ENCODE measurements at regions not wholly inside any gene's neighbourhood (a gene's known extent, or its start where the extent isn't known, plus 50 kb on each side); places are given as distances from the start of the nearest gene placed in this dataset.

DNA sequence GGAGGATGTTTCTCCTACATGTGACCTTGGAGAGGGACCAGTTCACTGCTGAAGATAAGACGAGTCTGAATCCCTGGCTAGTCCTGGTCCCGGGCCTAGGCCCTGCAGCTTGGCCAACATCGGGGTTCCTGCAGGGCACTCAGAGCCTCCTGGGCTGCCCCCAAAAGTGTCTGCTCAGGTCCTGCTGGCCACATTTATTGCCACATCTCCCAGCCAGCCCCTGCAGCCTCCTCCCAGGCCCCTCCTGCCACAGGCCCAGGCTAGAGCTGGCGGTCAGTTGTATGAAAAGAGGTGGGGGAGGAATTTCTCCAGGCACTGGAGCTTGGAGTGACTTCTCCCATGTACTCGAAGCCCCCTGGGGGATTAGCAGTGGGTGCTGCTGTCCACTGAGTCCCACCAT, 56.5 kb upstream of the PPARA start:
- no peak for DNase-seq (ENCODE audit: insufficient read length, low spot score)
- no peak for FAIRE-seq
- TF ChIP-seq, protein P1, sequence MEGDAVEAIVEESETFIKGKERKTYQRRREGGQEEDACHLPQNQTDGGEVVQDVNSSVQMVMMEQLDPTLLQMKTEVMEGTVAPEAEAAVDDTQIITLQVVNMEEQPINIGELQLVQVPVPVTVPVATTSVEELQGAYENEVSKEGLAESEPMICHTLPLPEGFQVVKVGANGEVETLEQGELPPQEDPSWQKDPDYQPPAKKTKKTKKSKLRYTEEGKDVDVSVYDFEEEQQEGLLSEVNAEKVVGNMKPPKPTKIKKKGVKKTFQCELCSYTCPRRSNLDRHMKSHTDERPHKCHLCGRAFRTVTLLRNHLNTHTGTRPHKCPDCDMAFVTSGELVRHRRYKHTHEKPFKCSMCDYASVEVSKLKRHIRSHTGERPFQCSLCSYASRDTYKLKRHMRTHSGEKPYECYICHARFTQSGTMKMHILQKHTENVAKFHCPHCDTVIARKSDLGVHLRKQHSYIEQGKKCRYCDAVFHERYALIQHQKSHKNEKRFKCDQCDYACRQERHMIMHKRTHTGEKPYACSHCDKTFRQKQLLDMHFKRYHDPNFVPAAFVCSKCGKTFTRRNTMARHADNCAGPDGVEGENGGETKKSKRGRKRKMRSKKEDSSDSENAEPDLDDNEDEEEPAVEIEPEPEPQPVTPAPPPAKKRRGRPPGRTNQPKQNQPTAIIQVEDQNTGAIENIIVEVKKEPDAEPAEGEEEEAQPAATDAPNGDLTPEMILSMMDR (IDR thresholded peaks at IDR 0.05; ENCODE audit: insufficient read depth, missing control alignments): no peak

DNA sequence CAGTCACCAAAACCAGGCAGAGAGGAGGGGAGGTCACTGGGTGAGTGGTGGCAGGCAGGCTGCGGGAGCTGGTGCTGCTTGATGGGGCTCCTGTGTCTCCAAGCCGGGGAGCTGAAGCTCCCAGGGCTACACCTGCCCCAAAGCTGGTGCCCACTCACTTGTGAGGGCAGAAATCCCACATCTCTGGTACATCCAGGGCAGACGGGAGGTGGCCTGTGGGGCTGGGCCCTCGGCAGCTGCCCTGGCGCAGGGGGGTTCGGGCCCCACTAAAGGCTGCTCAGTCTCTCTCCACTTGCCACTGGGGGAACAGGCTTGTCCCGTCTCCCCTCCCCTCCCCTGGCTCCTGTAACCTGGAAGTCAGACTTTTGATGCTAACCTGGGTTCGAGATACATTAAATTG, 55.6 kb upstream of the PPARA start:
- no peak for FAIRE-seq
- TF ChIP-seq, protein P1 (IDR thresholded peaks at IDR 0.05; ENCODE audit: insufficient read depth, missing control alignments): no peak
- DNase-seq (ENCODE audit: insufficient read length, low spot score): no peak

DNA sequence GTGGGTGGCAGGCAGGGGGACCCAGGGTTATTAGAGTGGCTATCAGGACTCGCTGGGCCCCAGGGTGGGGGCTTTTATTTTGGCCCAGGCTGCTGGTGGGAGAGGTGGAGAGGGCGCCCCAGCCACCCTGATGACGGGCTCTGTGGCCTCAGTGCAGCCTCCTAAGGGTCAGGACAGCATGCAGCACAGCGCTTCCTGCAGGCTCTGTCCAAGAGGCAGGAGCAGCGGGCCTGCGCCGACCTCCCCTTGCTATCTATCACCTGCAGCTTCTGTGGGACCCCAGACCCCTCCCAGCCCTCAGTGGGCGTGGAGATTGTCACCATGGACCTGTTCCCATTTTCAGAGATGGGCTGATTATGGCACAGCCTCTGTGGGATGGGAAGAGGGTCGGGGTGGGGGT, 54.3 kb upstream of the PPARA start:
- FAIRE-seq (no peak), DNase-seq (ENCODE audit: insufficient read length, low spot score) (no peak)

DNA sequence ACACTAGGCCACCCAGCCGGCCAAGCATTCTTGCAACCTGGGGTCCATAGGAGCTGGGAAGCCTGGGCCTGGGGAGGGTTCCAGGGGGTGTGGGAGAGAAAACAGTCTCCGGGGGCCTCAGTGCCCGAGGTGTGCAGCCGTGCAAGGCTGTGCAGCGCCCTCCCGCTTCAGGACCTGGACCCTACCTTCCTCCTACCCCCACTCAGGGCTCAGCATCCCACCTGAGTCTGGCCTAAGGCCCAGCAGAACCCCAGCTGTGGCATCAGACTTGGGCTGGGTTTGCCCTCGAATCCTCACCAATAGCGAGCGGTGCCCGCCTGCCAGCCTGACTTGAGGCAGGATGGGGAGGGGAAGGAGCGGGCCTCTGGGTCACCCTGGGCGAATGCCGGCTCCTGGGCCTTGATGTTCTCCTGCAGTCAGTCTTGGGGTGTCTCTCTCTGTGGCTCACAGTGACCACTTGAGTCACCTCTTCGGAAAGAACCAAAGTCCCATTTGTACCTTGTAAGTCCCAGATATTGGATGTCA, 53.6 kb upstream of the PPARA start:
- FAIRE-seq (no peak), DNase-seq (ENCODE audit: insufficient read length, low spot score) (no peak)
- TF ChIP-seq, protein P1 (IDR thresholded peaks at IDR 0.05; ENCODE audit: insufficient read depth, missing control alignments): no peak

More for the DNA sequence above, 54.3 kb upstream of the PPARA start:
- TF ChIP-seq, protein P1 (IDR thresholded peaks at IDR 0.05; ENCODE audit: insufficient read depth, missing control alignments): no peak

DNA sequence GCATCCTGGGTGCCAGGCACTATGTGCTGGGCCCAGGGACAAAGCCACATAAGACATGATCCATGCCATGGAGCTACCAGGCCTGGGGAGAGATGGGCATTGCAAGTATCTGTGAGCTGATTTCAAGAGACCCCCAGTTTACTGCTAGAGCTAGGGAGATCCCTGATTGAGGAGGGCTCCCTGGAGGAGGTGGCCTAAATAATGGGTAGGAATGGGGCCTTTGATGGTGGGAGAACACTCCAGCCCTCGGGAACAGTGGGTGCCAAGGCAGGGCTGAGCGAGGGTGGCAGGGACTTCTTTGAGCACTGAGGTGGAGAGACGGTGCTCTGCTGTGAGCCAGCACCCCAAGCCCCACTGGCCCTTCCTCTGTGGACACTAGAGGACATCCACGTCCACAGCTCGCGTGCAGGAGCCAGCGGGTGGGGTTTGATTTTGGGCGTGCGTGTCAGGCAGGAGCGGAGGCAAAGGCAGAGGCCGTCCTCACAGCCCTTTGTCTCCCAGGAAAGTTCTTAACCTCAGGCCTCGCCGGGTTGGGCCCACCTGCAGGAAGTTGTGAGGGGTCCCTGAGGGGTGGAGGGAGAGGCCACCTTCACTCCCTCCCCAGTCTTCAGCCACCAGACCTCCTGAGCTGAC, 52.9 kb upstream of the PPARA start:
- DNase-seq (ENCODE audit: insufficient read length, low spot score): no peak
- TF ChIP-seq, protein P1 (IDR thresholded peaks at IDR 0.05; ENCODE audit: insufficient read depth, missing control alignments): no peak
- FAIRE-seq: no peak

DNA sequence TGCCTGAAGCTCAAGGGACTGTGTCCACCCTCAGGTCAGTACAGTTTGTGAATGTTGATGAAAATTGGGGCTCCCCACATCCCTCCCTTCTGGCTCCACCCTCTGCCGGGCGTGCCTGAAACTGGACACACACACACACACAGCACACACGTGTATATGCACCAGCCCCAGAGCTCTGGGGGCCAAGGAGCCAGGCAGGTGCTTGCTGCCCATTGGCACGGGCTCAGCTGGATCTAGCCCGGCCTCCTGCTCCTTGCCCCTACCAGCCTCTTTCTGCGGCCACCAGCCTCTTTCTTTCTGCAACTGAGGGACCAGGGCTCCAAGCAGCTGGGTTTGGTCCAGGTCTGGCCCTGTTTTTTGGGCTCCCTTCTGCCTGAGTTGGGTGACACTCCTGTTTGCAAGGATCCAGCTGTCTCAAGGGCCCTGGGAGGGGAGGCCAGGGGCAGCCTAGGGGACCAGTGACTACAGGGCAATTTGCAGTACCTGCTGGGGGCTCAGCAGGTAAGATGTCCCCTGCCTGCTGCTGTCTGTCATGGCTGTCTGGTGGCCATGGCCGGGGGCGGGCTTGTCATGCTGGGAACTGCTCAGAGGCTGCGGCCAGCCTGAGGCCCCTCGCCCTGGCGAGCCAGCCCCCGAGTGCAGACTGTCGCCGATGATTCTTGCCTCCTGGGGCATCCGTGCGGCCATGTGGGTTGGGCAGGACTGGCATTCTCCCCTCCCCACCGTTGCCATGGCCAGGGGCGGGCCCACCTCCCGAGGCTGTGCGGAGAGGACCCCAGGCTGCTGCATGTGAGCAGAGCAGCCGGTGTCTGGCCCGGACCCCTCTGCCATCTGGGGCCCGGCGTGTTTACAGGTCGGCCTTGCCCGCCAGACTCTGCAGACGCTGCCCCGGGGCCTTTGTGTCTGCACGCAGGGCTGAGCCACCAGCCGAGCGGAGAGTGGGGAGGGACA, 51.5 kb upstream of the PPARA start:
- TF ChIP-seq, protein P1 (IDR thresholded peaks at IDR 0.05; ENCODE audit: insufficient read depth, missing control alignments): no peak
- no peak for DNase-seq (ENCODE audit: insufficient read length, low spot score)
- FAIRE-seq: no peak

Measured in D721Med (cell line).